Stimulated activated naive B cell treated with anti-CD40 and anti-IgM and Interleukin-4, amounts not matched to agents 10 μg/mL and 1 μg/mL and 100 μg/mL, for 72 hours (primary cell): ENCODE measurements at regions not wholly inside any gene's neighbourhood (a gene's known extent, or its start where the extent isn't known, plus 50 kb on each side); places are given as distances from the start of the nearest gene placed in this dataset.

Source experiments
- ATAC-seq, 2 donors: fragments of 150-1000 bp; cut with Tn5 transposase; replicated peaks; 2 replicates each; pipeline ENCODE4 v1.10.0; 2021; ENCODE audit warnings: moderate library complexity in 1 of 2
- DNase-seq: peaks from one replicate; pipeline ENCODE4 v3.0.0; 2021
- H3K27ac Mint-ChIP-seq: one replicate; pipeline ENCODE4 v1.8.0; 2022; ENCODE audit warnings: mild to moderate bottlenecking, mixed read lengths
- H3K27me3 Mint-ChIP-seq, 2 donors: one replicate each; pipeline ENCODE4 v1.8.0; 2022; ENCODE audit warnings: mixed read lengths in 2 of 2
- H3K36me3 Mint-ChIP-seq, 2 donors: one replicate each; pipeline ENCODE4 v1.8.0; 2022; ENCODE audit warnings: mixed read lengths in 2 of 2, mild to moderate bottlenecking in 1 of 2
- H3K4me1 Mint-ChIP-seq, 2 donors: one replicate each; pipeline ENCODE4 v1.8.0; 2022; ENCODE audit warnings: mixed read lengths in 2 of 2, mild to moderate bottlenecking in 1 of 2
- H3K4me3 Mint-ChIP-seq, 2 donors: one replicate each; pipeline ENCODE4 v1.8.0; 2022; ENCODE audit warnings: mild to moderate bottlenecking in 2 of 2, mixed read lengths in 2 of 2, moderate library complexity in 1 of 2
- H3K9me3 Mint-ChIP-seq, 2 donors: one replicate each; pipeline ENCODE4 v1.8.0; 2022; ENCODE audit warnings: mixed read lengths in 2 of 2, mild to moderate bottlenecking in 1 of 2

DNA sequence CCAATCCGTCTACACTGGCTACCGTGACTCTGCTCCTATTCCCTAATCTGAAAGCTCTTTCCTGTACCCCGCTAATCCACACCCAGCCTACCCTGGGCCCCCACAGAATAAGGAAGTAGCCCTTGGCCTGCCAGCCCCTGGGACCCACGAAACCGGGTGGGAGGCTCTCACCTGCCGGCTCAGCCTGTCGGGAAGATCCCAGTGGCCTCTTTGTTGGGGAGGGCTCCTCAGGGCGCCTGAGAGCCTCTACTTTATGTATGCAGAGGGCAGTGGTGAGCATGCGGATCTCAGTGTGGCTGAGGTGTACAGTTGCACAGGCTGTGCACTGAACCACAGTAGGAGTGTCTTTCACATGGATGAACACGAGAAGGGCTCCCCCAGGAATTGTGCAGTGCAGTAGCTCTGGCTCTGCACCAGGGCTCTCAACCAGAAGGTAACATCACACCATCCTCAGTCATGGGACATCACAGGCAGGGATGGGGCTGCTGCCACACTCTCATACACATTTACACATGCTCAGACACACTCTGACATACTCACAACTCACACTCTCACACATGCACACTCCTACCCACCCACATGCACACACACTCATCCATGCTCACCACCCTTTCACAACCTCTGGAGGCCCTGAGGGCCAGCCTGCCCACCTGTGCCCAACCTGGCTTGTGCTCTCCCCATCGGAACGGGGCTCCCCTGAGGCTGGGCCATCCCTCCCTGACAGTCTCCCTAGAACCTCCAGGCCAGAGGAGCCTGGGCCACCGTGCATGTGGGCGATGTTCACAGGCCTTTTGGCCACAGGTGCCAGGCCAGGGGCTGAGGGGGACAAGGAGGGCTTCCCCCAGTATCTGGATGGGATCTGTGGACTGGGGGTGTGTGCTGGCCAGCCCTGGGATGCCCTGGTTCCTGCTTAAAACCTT lies 135.0 kb downstream of the URI1 start:
- Mint-ChIP-seq H3K4me1 (no peaks in the 10 kb centered on the region), H3K27me3 (peaks cover 0 to 13% of the 10 kb centered on the region in 2 donors), H3K36me3 (no peaks in the 10 kb centered on the region), H3K27ac (no peak overlapping the region), H3K9me3 (peaks cover 0 to 1% of the 10 kb centered on the region in 2 donors), H3K4me3 (no peak overlapping the region)
- peak in 1 of 2 donors; percentile 21 for ATAC-seq
- DNase-seq = no peak

DNA sequence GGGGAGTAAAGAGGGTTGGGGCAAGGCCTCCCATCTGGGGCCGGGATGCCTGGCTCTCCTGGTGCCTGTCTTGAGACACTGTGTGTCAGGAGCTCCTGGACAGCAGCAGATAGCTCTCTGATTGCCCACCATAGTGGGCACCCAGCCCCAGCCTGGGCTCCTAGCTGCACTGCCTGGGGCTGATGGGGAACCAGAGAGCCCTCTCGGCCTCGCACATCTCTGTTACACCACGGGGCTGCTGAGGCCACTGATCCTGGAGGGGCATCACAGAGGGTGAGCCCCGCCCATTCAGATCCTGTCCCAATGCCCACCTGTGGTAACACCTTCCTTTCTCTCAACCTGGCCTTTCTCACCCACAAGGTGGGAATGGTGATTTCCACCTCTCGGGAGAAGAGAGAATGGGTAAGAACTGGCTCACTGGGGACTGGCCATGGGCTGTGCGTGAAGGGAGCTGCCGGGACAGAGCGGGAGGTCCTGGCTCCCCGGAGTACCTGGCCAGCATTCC lies 135.9 kb downstream of the URI1 start:
- ATAC-seq = no peak
- H3K4me3 Mint-ChIP-seq = no peak overlapping the region
- H3K36me3 Mint-ChIP-seq = no peaks in the 10 kb centered on the region
- H3K27ac Mint-ChIP-seq = no peak overlapping the region
- H3K9me3 Mint-ChIP-seq = peaks cover 0 to 1% of the 10 kb centered on the region in 2 donors
- H3K27me3 Mint-ChIP-seq = peaks cover 0 to 17% of the 10 kb centered on the region in 2 donors
- DNase-seq = no peak
- H3K4me1 Mint-ChIP-seq = no peaks in the 10 kb centered on the region

DNA sequence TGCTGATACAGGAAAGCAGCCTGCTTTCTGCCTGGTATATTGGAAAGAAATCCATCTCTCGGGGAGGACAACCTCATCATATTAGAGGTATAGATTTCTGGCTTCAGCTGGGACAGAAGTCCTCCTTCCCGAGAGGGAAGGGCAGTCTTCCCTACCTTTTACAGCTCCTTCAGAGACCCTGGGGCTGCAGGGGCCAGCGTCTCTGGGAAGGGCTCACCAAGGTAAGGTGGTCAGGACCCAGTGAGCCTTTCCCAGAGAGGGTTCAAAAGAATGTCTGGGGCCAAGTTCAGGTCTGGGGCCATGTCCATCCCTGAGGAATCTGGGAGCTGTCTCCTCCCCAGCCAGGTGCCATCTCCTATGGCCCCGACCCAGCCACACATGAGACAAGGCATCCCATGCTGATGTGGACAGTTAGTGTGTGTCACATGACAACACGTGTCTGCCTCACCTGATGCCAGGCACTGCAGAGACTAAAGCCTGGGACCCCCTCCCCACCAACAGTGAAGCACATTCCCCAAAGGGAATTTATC lies 136.4 kb downstream of the URI1 start:
- H3K27ac Mint-ChIP-seq = no peak overlapping the region
- DNase-seq (no peak), ATAC-seq (no peak)
- H3K4me1 Mint-ChIP-seq = no peaks in the 10 kb centered on the region
- no peak overlapping the region for H3K4me3 Mint-ChIP-seq
- H3K36me3 Mint-ChIP-seq = no peaks in the 10 kb centered on the region
- H3K9me3 Mint-ChIP-seq = peaks cover 0 to 1% of the 10 kb centered on the region in 2 donors
- H3K27me3 Mint-ChIP-seq = peaks cover 0 to 17% of the 10 kb centered on the region in 2 donors

DNA sequence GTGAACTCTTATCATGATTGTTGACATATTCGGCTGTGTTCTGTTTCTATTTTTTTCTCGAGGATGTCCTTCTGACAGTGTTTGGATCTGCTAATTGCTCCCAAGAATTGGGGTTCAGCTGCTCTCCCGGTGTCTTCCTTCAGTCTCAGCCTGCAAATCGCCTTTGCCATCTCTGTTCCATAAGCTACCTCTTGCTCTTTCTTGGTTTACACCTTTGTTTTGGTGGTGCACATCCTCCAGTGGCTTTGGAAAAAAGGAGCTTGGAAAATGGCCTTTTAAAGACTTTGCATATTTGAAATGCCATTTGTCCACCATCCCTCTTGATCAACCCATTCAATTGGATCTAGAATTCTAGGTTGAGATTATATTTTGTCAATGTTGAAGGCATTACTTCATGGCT lies 137.2 kb downstream of the URI1 start:
- H3K4me1 Mint-ChIP-seq = no peaks in the 10 kb centered on the region
- no peak overlapping the region for H3K4me3 Mint-ChIP-seq
- H3K27me3 Mint-ChIP-seq = peaks cover 0 to 17% of the 10 kb centered on the region in 2 donors
- ATAC-seq (no peak), DNase-seq (no peak)
- no peaks in the 10 kb centered on the region for H3K36me3 Mint-ChIP-seq
- no peak overlapping the region for H3K27ac Mint-ChIP-seq
- peaks cover 0 to 1% of the 10 kb centered on the region in 2 donors for H3K9me3 Mint-ChIP-seq

DNA sequence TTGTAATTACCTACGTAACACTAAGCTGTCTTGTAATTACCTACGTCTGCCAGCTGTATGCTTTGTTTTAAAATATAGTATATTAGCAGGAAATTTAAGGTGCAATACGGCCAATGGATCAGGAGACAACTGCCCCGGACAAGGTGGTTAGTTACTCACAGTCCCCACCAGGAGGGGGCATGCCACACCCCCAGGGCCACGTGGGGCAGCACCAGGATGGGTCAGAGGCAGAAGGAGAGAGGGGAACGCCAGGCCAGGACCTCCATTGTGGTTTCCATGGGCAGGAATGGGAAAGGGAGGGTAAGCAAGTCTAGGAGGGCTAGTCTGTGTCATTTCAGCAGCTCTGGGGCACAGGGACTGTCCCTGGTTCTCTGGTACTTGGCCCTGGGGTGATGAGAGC lies 140.1 kb downstream of the URI1 start:
- Mint-ChIP-seq H3K4me3 (no peak overlapping the region), H3K27me3 (peaks cover 0 to 17% of the 10 kb centered on the region in 2 donors), H3K36me3 (no peaks in the 10 kb centered on the region), H3K27ac (no peak overlapping the region), H3K4me1 (no peaks in the 10 kb centered on the region), H3K9me3 (peaks cover 0 to 1% of the 10 kb centered on the region in 2 donors)
- no peak for ATAC-seq
- no peak for DNase-seq

DNA sequence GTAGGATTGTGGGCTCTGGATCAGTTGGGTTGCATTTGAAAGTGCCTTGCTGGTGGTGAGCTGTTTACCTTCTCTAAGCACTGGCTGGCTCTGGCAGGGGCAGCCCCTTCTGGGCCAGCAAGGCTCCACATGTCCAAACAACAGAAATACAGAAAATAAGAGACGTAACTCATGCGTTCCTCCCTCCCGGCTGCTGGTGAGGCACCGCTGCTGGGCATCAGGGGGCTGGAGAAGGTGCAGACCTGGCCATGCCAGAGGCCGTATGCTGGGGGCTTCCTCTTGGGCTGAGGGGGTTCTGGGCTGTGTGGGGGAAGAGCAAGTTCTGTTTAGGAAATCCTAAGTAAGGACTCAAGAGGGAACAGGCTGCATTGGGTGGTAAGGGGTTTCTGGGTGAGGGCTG lies 140.6 kb downstream of the URI1 start:
- peaks cover 0 to 17% of the 10 kb centered on the region in 2 donors for H3K27me3 Mint-ChIP-seq
- H3K4me3 Mint-ChIP-seq = no peak overlapping the region
- DNase-seq = no peak
- H3K4me1 Mint-ChIP-seq = no peaks in the 10 kb centered on the region
- H3K36me3 Mint-ChIP-seq = no peaks in the 10 kb centered on the region
- no peak overlapping the region for H3K27ac Mint-ChIP-seq
- no peak for ATAC-seq
- peaks cover 0 to 1% of the 10 kb centered on the region in 2 donors for H3K9me3 Mint-ChIP-seq

DNA sequence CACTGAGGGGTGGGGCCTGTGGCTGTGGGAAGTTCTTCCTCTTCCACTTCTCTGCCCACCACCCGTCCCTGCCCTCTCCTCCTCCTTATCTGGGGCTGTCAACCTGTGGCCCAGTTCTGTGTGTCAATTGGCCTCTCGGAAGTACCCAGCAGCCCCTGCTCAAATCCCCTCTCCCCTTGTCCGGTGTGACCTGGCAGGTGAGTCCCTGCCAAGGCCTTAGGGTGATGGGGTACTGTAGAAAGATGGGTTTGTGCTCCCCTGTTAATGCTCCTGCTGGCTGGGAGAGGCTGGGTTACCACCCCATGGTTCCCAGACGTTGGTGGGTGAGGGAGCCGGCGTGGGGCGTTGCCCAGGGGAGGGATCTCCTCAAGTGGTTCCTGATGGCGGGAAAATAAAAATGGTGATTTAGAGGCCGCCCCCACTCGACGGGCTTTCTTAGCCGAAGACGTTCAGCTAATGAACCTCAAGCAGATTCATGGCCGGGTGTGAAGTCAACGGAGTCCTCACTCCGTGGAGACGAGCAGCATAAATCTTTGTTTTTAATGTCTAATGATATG lies 141.2 kb downstream of the URI1 start:
- no peak overlapping the region for H3K27ac Mint-ChIP-seq
- peaks cover 0 to 1% of the 10 kb centered on the region in 2 donors for H3K9me3 Mint-ChIP-seq
- ATAC-seq (no peak), DNase-seq (no peak)
- peaks cover 0 to 17% of the 10 kb centered on the region in 2 donors for H3K27me3 Mint-ChIP-seq
- H3K36me3 Mint-ChIP-seq = no peaks in the 10 kb centered on the region
- no peak overlapping the region for H3K4me3 Mint-ChIP-seq
- H3K4me1 Mint-ChIP-seq = no peaks in the 10 kb centered on the region

DNA sequence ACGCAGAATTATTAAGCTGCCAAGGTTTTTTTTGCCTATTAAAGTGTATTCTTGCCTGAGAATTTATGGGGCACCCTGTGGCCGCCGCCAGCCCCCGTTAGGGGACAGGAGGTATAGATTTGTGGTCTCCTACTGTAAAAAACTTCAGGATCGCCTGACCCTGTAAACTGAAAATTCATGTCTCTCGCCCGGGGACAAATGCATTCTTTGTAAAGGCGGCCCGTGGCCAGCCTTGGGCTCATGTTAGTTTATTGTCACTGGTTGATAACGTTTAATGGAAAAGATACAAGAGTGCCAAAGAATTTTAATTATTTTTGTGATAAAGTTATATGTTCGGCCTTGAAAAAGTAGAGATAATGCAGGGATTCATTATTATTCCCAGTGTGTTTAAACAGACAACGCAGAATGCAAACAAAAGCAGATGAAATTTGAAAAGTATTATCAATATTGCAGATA lies 141.7 kb downstream of the URI1 start:
- peaks cover 0 to 17% of the 10 kb centered on the region in 2 donors for H3K27me3 Mint-ChIP-seq
- H3K27ac Mint-ChIP-seq = no peak overlapping the region

DNA sequence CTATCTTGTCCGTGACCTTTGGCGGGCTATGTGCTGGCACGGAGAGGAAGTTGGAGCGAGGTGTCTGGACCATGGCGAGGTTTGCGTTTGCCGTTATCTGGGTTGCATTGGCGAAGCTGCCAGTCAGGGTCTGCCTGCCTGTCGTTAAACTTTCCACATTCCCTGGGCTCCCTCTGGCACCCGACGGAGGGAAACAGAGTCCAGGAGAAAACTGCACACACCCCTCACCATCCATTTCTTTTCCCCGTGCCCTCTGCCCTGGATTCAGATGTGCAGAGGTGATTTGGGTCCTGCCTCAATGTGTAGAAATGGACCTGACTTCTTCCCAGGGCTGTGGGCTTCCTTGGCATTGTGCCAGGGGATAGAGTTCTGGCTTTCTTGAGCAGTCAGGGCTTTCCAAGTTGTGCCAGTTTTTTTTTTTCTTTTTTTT lies 142.4 kb downstream of the URI1 start:
- no peaks in the 10 kb centered on the region for H3K4me1 Mint-ChIP-seq
- DNase-seq (no peak), ATAC-seq (no peak)
- H3K27ac Mint-ChIP-seq = no peak overlapping the region
- H3K9me3 Mint-ChIP-seq = peaks cover 0 to 1% of the 10 kb centered on the region in 2 donors
- peaks cover 0 to 12% of the 10 kb centered on the region in 2 donors for H3K27me3 Mint-ChIP-seq
- no peak overlapping the region for H3K4me3 Mint-ChIP-seq
- no peaks in the 10 kb centered on the region for H3K36me3 Mint-ChIP-seq

More for the DNA sequence above, 141.7 kb downstream of the URI1 start:
- ATAC-seq (no peak), DNase-seq (no peak)
- Mint-ChIP-seq H3K4me1 (no peaks in the 10 kb centered on the region), H3K9me3 (peaks cover 0 to 1% of the 10 kb centered on the region in 2 donors), H3K36me3 (no peaks in the 10 kb centered on the region), H3K4me3 (no peak overlapping the region)

DNA sequence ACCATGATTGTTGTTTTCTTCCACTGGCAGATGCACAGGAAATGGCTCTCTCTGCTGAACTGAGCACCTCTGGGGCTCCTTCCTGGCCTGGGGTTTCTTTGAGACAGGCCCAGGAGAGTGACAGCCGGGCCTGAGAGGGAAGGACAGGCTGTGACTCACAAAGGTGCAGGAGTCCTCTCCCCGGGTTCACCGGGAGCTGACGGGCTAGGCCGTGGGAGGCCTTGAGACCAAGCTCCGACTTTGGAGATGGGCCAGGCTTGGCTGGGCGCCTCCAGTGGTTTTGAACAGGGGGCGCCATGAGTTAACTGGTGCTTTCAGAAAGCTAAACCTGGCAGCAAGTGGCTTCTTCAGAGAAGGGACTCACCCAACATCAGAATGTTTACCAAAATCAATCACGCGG lies 143.4 kb downstream of the URI1 start:
- Mint-ChIP-seq H3K27ac (no peak overlapping the region), H3K4me3 (no peak overlapping the region), H3K9me3 (peaks cover 0 to 1% of the 10 kb centered on the region in 2 donors), H3K27me3 (peaks cover 0 to 9% of the 10 kb centered on the region in 2 donors), H3K36me3 (no peaks in the 10 kb centered on the region), H3K4me1 (no peaks in the 10 kb centered on the region)
- no peak for DNase-seq
- ATAC-seq = no peak

DNA sequence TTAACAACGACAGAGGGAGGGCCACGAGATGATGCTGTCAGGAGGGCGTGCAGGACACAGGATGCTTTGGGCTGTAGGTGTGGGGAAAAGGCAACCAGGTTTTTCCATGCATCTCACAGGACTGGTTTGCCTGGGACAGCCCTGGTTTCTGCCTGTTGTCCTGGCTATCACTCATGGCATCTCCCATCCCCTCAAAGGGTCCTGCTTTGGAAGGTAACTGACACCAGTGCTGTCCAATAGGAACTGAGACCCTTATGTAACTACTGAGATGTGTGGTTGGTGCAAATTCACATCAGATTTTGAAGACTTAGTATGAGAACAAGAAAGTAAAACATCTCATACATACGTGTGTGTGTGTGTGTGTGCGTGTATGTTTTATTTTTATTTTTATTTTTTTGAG lies 144.2 kb downstream of the URI1 start:
- peaks cover 0 to 11% of the 10 kb centered on the region in 2 donors for H3K27me3 Mint-ChIP-seq
- no peak overlapping the region for H3K4me3 Mint-ChIP-seq
- no peaks in the 10 kb centered on the region for H3K36me3 Mint-ChIP-seq
- no peak for DNase-seq
- peaks cover 0 to 1% of the 10 kb centered on the region in 2 donors for H3K9me3 Mint-ChIP-seq
- no peak for ATAC-seq
- no peak overlapping the region for H3K27ac Mint-ChIP-seq
- no peaks in the 10 kb centered on the region for H3K4me1 Mint-ChIP-seq

DNA sequence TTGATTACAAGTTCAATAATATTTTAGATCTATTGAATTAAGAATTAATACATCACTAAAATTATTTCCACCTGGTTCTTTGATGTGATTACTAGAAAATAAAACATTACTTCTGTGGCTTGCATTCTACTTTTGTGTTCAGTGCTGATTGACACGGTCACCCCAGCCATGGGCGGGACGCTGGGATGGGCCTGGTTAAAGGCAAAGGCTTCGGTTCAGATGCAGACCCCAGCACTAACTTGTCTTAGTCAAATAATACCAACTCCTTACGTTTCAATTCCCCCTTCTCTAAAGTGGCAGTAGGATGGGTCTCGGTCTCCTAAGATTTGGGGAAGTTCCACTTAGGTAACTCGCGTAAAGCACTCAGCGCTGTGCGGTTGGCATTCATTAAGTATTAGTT lies 144.9 kb downstream of the URI1 start:
- Mint-ChIP-seq H3K27ac (no peak overlapping the region), H3K4me1 (no peaks in the 10 kb centered on the region), H3K36me3 (no peaks in the 10 kb centered on the region), H3K27me3 (peaks cover 0 to 9% of the 10 kb centered on the region in 2 donors), H3K4me3 (no peak overlapping the region), H3K9me3 (no peaks in the 10 kb centered on the region)
- DNase-seq (no peak), ATAC-seq (no peak)

DNA sequence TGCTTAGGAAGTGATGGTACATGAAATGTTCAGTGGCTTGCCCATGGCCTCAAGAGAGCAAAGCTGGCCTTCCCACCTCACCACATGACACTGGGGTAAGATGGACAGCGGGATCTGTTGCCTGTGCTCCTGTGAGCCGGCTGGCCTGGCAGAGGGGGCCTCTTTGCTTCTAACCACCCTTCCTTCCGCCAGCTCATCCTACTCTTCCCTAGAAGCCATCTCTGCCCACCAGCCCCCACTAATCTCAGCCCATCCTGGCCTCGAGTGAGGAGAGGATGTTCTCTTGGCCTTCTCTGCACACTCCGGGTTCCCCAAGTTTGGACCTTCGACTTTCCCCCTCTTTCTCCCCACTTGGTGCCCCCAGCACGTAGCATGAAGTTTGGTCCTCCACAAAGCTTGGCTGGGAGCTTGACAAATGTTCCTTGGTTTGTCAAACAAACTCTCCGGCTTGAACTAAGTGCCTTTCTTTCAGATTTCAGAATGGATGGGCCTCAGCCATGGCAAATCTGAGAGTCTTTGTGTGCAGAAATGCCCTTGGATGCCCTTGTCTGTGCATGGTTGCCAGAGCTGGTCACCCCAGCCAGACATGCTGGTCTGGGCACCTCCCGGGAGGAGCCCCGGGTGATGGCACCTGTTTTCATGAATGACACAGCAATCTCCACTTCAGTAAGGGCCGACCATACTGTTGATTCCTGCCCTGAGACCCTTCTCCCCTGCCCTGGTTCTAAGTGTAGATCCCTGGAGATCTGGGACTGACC lies 145.5 kb downstream of the URI1 start:
- Mint-ChIP-seq H3K27ac (no peak overlapping the region), H3K9me3 (no peaks in the 10 kb centered on the region), H3K36me3 (no peaks in the 10 kb centered on the region), H3K27me3 (peaks cover 0 to 4% of the 10 kb centered on the region in 2 donors), H3K4me3 (no peak overlapping the region), H3K4me1 (no peaks in the 10 kb centered on the region)
- ATAC-seq = no peak
- no peak for DNase-seq

DNA sequence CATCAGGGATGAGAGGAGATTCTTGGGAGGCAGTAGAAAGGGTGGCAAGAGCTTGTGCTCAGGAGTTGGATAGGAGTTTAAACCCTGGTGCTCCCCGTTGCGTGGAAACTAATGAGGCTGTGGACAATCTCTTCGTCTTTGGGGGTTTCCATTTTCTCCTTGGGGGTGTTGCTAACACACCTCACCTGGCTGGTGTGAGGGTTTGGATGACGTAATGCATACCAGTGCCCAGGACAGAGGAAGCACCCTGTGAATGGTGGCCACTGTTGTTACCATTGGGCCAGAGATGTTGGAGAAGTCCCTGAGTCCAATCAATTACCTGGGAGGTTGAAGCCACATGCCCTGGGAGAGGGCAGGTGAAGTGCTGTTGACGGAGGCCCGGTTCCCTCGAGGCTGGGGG lies 146.5 kb downstream of the URI1 start:
- H3K27me3 Mint-ChIP-seq = peaks cover 0 to 4% of the 10 kb centered on the region in 2 donors
- ATAC-seq (no peak), DNase-seq (no peak)
- no peak overlapping the region for H3K27ac Mint-ChIP-seq
- H3K4me1 Mint-ChIP-seq = no peaks in the 10 kb centered on the region
- no peak overlapping the region for H3K4me3 Mint-ChIP-seq
- no peaks in the 10 kb centered on the region for H3K9me3 Mint-ChIP-seq
- H3K36me3 Mint-ChIP-seq = no peaks in the 10 kb centered on the region
